HEK293 (cell line): ENCODE measurements at regions not wholly inside any gene's neighbourhood (a gene's known extent, or its start where the extent isn't known, plus 50 kb on each side); places are given as distances from the start of the nearest gene placed in this dataset.

Source experiments
- CTCF ChIA-PET: fragments of 350-600 bp; formaldehyde crosslinking; extraction: SDS; loops from one replicate; lab custom pipeline; 2021; ENCODE audit warnings: antibody characterized with exemption; lab: Yijun Ruan, JAX
- POLR2A ChIA-PET: fragments of 300-600 bp; formaldehyde crosslinking; extraction: SDS; loops from one replicate; lab custom pipeline; 2020; ENCODE audit warnings: antibody characterized with exemption, inconsistent platforms; lab: Yijun Ruan, JAX
- H3K27ac ChIP-seq: fragments of 200-500 bp; sonication (Bioruptor generic); 2 replicates; pipeline ENCODE4 v1.5.1; 2014; ENCODE audit warnings: low read depth, low read length, control low read depth, inconsistent platforms; ENCODE audit errors: extremely low read depth
- H3K36me3 ChIP-seq, 2 experiments: fragments of 200-500 bp in 1 of 2; sonication (Bioruptor generic) in 1 of 2; 1 replicate in 1 of 2; 2 replicates in 1 of 2; pipeline ENCODE4 v1.5.1; 2014 to 2017; ENCODE audit warnings: inconsistent platforms in 2 of 2, low read length in 2 of 2; ENCODE audit not compliant: control insufficient read depth in 2 of 2, insufficient read depth in 1 of 2
- H3K4me1 ChIP-seq: fragments of 200-500 bp; sonication (Bioruptor generic); 2 replicates; pipeline ENCODE4 v1.5.1; 2014; ENCODE audit warnings: mild to moderate bottlenecking, low read length, inconsistent platforms; ENCODE audit not compliant: control insufficient read depth, insufficient read depth
- H3K4me3 ChIP-seq: 2 replicates; pipeline ENCODE4 v1.5.1; 2011; ENCODE audit warnings: low read depth, mild to moderate bottlenecking, control low read depth, low read length, moderate library complexity
- H3K9me3 ChIP-seq: fragments of 200-500 bp; sonication (Bioruptor generic); 2 replicates; pipeline ENCODE4 v1.5.1; 2014; ENCODE audit warnings: low read depth, low read length, inconsistent platforms; ENCODE audit not compliant: control insufficient read depth, insufficient read depth
- KLF7 ChIP-seq: fragments of 450-650 bp; formaldehyde crosslinking; IDR thresholded peaks from 2 replicates; pipeline ENCODE4 v1.5.1; 2016; ENCODE audit warnings: missing biosample characterization, missing genetic modification characterization, borderline replicate concordance
- OVOL3 ChIP-seq: fragments of 450-650 bp; formaldehyde crosslinking; IDR thresholded peaks from 2 replicates; pipeline ENCODE4 v1.5.1; 2016; ENCODE audit warnings: missing biosample characterization, missing genetic modification characterization
- PRDM1 ChIP-seq: fragments of 450-650 bp; formaldehyde crosslinking; IDR thresholded peaks from 2 replicates; pipeline ENCODE4; 2016; ENCODE audit warnings: missing biosample characterization, missing genetic modification characterization
- TCF7L2 ChIP-seq: IDR thresholded peaks from 2 replicates; pipeline ENCODE4 v1.6.1; 2011; ENCODE audit warnings: low read depth, mild to moderate bottlenecking, inconsistent platforms, low read length, moderate library complexity, borderline replicate concordance
- ZFP37 ChIP-seq: fragments of 450-650 bp; formaldehyde crosslinking; IDR thresholded peaks from 2 replicates; pipeline ENCODE4 v1.5.1; 2016; ENCODE audit warnings: missing biosample characterization, missing genetic modification characterization
- ZFP41 ChIP-seq: fragments of 450-650 bp; formaldehyde crosslinking; IDR thresholded peaks from 2 replicates; pipeline ENCODE4 v1.5.1; 2016; ENCODE audit warnings: missing biosample characterization, missing genetic modification characterization, borderline replicate concordance
- ZFP69B ChIP-seq: fragments of 450-650 bp; formaldehyde crosslinking; IDR thresholded peaks from 2 replicates; pipeline ENCODE4 v1.5.1; 2016; ENCODE audit warnings: missing biosample characterization, missing genetic modification characterization
- ZIC2 ChIP-seq: fragments of 450-650 bp; formaldehyde crosslinking; IDR thresholded peaks from 2 replicates; pipeline ENCODE4 v1.5.1; 2016; ENCODE audit warnings: missing biosample characterization, missing genetic modification characterization
- ZNF114 ChIP-seq: fragments of 450-650 bp; formaldehyde crosslinking; IDR thresholded peaks from 2 replicates; pipeline ENCODE4 v1.5.0; 2017; ENCODE audit warnings: missing biosample characterization, missing genetic modification characterization
- ZNF121 ChIP-seq: fragments of 450-650 bp; formaldehyde crosslinking; IDR thresholded peaks from 2 replicates; pipeline ENCODE4 v1.5.1; 2016; ENCODE audit warnings: missing biosample characterization, missing genetic modification characterization
- ZNF174 ChIP-seq: fragments of 450-650 bp; formaldehyde crosslinking; IDR thresholded peaks from 2 replicates; pipeline ENCODE4 v1.5.0; 2017; ENCODE audit warnings: missing biosample characterization, mild to moderate bottlenecking, missing genetic modification characterization
- ZNF184 ChIP-seq: fragments of 450-650 bp; IDR thresholded peaks from 2 replicates; pipeline ENCODE4 v1.5.1; 2018; ENCODE audit warnings: missing biosample characterization, mild to moderate bottlenecking, missing genetic modification characterization
- ZNF214 ChIP-seq: fragments of 450-650 bp; formaldehyde crosslinking; IDR thresholded peaks from 2 replicates; pipeline ENCODE4 v1.5.1; 2017; ENCODE audit warnings: missing biosample characterization, mild to moderate bottlenecking, missing genetic modification characterization, borderline replicate concordance
- ZNF398 ChIP-seq: fragments of 450-650 bp; formaldehyde crosslinking; IDR thresholded peaks from 2 replicates; pipeline ENCODE4 v1.5.1; 2017; ENCODE audit warnings: missing biosample characterization, missing genetic modification characterization
- ZNF514 ChIP-seq: fragments of 450-650 bp; formaldehyde crosslinking; IDR thresholded peaks from 2 replicates; pipeline ENCODE4 v1.5.1; 2016; ENCODE audit warnings: missing biosample characterization, missing genetic modification characterization
- ZNF610 ChIP-seq: fragments of 450-650 bp; formaldehyde crosslinking; IDR thresholded peaks from 2 replicates; pipeline ENCODE4 v1.5.1; 2016; ENCODE audit warnings: missing biosample characterization, missing genetic modification characterization, borderline replicate concordance
- ZNF707 ChIP-seq: fragments of 450-650 bp; formaldehyde crosslinking; IDR thresholded peaks from 2 replicates; pipeline ENCODE4 v1.5.1; 2016; ENCODE audit warnings: missing biosample characterization, missing genetic modification characterization
- ZSCAN16 ChIP-seq: fragments of 450-650 bp; formaldehyde crosslinking; IDR thresholded peaks from 2 replicates; pipeline ENCODE4 v1.5.1; 2016; ENCODE audit warnings: missing biosample characterization, missing genetic modification characterization
- ZSCAN4 ChIP-seq: fragments of 450-650 bp; formaldehyde crosslinking; IDR thresholded peaks from 2 replicates; pipeline ENCODE4 v1.5.1; 2017; ENCODE audit warnings: missing biosample characterization, missing genetic modification characterization
- TF ChIP-seq, protein P1 (sequence below): fragments of 450-650 bp; formaldehyde crosslinking; IDR thresholded peaks from 2 replicates; pipeline ENCODE4 v1.5.1; 2016; ENCODE audit warnings: missing biosample characterization, missing genetic modification characterization
- TF ChIP-seq, protein P2 (sequence below): fragments of 450-650 bp; formaldehyde crosslinking; IDR thresholded peaks from 2 replicates; pipeline ENCODE4 v1.5.1; 2016; ENCODE audit warnings: missing biosample characterization, missing genetic modification characterization, borderline replicate concordance

DNA sequence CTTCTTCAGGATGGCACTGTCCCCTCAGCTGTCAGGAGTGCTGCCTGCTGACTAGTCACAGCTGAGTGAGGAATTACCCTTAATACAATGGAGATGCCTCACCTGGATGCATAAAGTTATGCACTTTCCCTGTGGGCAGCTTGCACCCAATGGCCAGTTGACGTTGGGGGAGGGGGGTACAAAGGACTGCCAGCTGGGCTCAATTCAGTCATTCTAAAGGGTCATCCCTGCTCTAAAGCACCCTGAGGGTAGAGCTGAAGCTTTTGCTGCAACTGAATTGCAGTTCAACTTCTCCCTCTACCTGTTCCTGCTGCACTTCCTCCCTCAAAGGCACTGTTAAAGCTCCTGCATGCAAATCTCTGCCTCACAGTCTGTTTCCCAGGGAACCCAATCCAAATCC lies 147.8 kb upstream of the SESN3 start:
- ChIA-PET POLR2A (no interaction called here), CTCF (no interaction called here)
- Histone ChIP-seq H3K9me3 (no peaks in the 10 kb centered on the region), H3K27ac (no peak overlapping the region), H3K36me3 (no peaks in the 10 kb centered on the region), H3K4me1 (no peaks in the 10 kb centered on the region), H3K4me3 (no peak overlapping the region)
- TF ChIP-seq, protein P1, sequence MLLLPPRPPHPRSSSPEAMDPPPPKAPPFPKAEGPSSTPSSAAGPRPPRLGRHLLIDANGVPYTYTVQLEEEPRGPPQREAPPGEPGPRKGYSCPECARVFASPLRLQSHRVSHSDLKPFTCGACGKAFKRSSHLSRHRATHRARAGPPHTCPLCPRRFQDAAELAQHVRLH (tag by site-specific recombination), result no peak
- no peak for TF ChIP-seq ZNF707 (tag by site-specific recombination)
- no peak for TF ChIP-seq KLF7 (tag by site-specific recombination)
- TF ChIP-seq ZNF184 (tag by site-specific recombination), result no peak
- TF ChIP-seq OVOL3 (tag by site-specific recombination), result no peak
- no peak for TF ChIP-seq ZNF114
- TF ChIP-seq ZNF121 (tag by site-specific recombination), result no peak

- Histone ChIP-seq H3K4me1 (no peaks in the 10 kb centered on the region), H3K4me3 (no peak overlapping the region), H3K27ac (no peak overlapping the region), H3K9me3 (no peaks in the 10 kb centered on the region), H3K36me3 (no peaks in the 10 kb centered on the region)
- POLR2A ChIA-PET, result no interaction called here
- no peak for TF ChIP-seq ZNF610 (tag by site-specific recombination)
- CTCF ChIA-PET, result no interaction called here
These were observed 147.1 kb upstream of the SESN3 start for GRCh38 chr11:95378111-95378510.

- TF ChIP-seq ZFP69B (tag by site-specific recombination) (no peak), ZNF214 (tag by site-specific recombination) (no peak), PRDM1 (no peak), ZSCAN16 (tag by site-specific recombination) (no peak), ZNF398 (tag by site-specific recombination) (no peak), ZSCAN4 (tag by site-specific recombination) (no peak), ZNF514 (tag by site-specific recombination) (no peak), TCF7L2 (no peak), ZIC2 (tag by site-specific recombination) (no peak), ZFP37 (tag by site-specific recombination) (no peak), ZFP41 (tag by site-specific recombination) (no peak), ZNF174 (tag by site-specific recombination) (no peak)
- TF ChIP-seq, protein P2, sequence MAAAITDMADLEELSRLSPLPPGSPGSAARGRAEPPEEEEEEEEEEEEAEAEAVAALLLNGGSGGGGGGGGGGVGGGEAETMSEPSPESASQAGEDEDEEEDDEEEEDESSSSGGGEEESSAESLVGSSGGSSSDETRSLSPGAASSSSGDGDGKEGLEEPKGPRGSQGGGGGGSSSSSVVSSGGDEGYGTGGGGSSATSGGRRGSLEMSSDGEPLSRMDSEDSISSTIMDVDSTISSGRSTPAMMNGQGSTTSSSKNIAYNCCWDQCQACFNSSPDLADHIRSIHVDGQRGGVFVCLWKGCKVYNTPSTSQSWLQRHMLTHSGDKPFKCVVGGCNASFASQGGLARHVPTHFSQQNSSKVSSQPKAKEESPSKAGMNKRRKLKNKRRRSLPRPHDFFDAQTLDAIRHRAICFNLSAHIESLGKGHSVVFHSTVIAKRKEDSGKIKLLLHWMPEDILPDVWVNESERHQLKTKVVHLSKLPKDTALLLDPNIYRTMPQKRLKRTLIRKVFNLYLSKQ (tag by site-specific recombination), result no peak
- TF ChIP-seq, protein P1 (tag by site-specific recombination), result no peak
- Histone ChIP-seq H3K36me3 (no peaks in the 10 kb centered on the region), H3K27ac (no peak overlapping the region), H3K4me3 (no peak overlapping the region), H3K9me3 (no peaks in the 10 kb centered on the region), H3K4me1 (no peaks in the 10 kb centered on the region)
- POLR2A ChIA-PET, result no interaction called here
- CTCF ChIA-PET, result interaction anchor here (0.5 to 0.8 kb wide), 3 partner anchors 23 to 389 kb away, joined by 3 to 4 read pairs (median 3); no protein-coding TSS in a partner anchor
These were observed 144.9 kb upstream of the SESN3 start for GRCh38 chr11:95375886-95376285.
